DMS 273 treated with DMSO at 0.1 percent for 48 hours (cell line): ENCODE measurements at regions not wholly inside any gene's neighbourhood (a gene's known extent, or its start where the extent isn't known, plus 50 kb on each side); places are given as distances from the start of the nearest gene placed in this dataset.
"Not testable (repeated sequence)": the region's sequence is repeated elsewhere in the genome, so short reads cannot be mapped to it uniquely, and the experiment has no call there.

ENCODE experiments used
- DNase-seq: peaks from one replicate; lab custom pipeline; 2025; lab: John Stamatoyannopoulos, UW

GRCh38 chr11:44361813-44362212 is 51.9 kb upstream of the ALX4 start:
- no peak for DNase-seq

- DNase-seq = no peak
These were observed 53.2 kb upstream of the ALX4 start for GRCh38 chr11:44363116-44363515.

- no peak for DNase-seq
These were observed 54.7 kb upstream of the ALX4 start for GRCh38 chr11:44364596-44364995.

- no peak for DNase-seq
These were observed 55.7 kb upstream of the ALX4 start for GRCh38 chr11:44365616-44366015.

GRCh38 chr11:44366026-44366425 is 56.1 kb upstream of the ALX4 start:
- DNase-seq = no peak

GRCh38 chr11:44366741-44367140 is 56.8 kb upstream of the ALX4 start:
- DNase-seq = no peak

GRCh38 chr11:44367452-44367851 is 57.5 kb upstream of the ALX4 start:
- no peak for DNase-seq

GRCh38 chr11:44368886-44369285 is 58.9 kb upstream of the ALX4 start:
- no peak for DNase-seq

- not testable (repeated sequence) for DNase-seq
These were observed 61.1 kb upstream of the ALX4 start for GRCh38 chr11:44371042-44371441.

- no peak for DNase-seq
These were observed 61.8 kb upstream of the ALX4 start for GRCh38 chr11:44371706-44372105.

- DNase-seq = no peak
These were observed 63.0 kb upstream of the ALX4 start for GRCh38 chr11:44372989-44373388.

- no peak for DNase-seq
These were observed 64.1 kb upstream of the ALX4 start for GRCh38 chr11:44374001-44374400.

GRCh38 chr11:44376423-44376822 is 66.5 kb upstream of the ALX4 start:
- no peak for DNase-seq

- DNase-seq = no peak
These were observed 67.2 kb upstream of the ALX4 start for GRCh38 chr11:44377121-44377520.

GRCh38 chr11:44377914-44378321 is 68.0 kb upstream of the ALX4 start:
- DNase-seq = no peak

GRCh38 chr11:44379141-44380008 is 69.4 kb upstream of the ALX4 start:
- no peak for DNase-seq

- DNase-seq = no peak
These were observed 70.0 kb upstream of the ALX4 start for GRCh38 chr11:44380009-44380313.

GRCh38 chr11:44380820-44381219 is 70.9 kb upstream of the ALX4 start:
- DNase-seq = no peak

- no peak for DNase-seq
These were observed 71.3 kb upstream of the ALX4 start for GRCh38 chr11:44381261-44381660.

- DNase-seq = no peak
These were observed 72.2 kb upstream of the ALX4 start for GRCh38 chr11:44382118-44382517.

GRCh38 chr11:44382656-44383240 is 72.8 kb upstream of the ALX4 start:
- no peak for DNase-seq

- DNase-seq = no peak
These were observed 73.3 kb upstream of the ALX4 start for GRCh38 chr11:44383246-44383645.

GRCh38 chr11:44387415-44387814 is 77.5 kb upstream of the ALX4 start:
- no peak for DNase-seq

GRCh38 chr11:44387825-44388224 is 77.9 kb upstream of the ALX4 start:
- no peak for DNase-seq
